ENCODE measurements at regions not wholly inside any gene's neighbourhood (a gene's known extent, or its start where the extent isn't known, plus 50 kb on each side); places are given as distances from the start of the nearest gene placed in this dataset.
"Not testable (repeated sequence)": the region's sequence is repeated elsewhere in the genome, so short reads cannot be mapped to it uniquely, and the experiment has no call there.

- Histone ChIP-seq H3K9me3 (ENCODE audit: low read depth, low read length) (peaks cover 3% of the 10 kb centered on the region), H2AFZ (ENCODE audit: low read length) (no peak overlapping the region), H3K4me3 (ENCODE audit: insufficient read depth, low read length) (no peak overlapping the region), H3K36me3 (ENCODE audit: insufficient read depth, low read length) (no peaks in the 10 kb centered on the region), H3K27me3 (ENCODE audit: insufficient read depth, low read length) (no peaks in the 10 kb centered on the region), H3K4me2 (ENCODE audit: insufficient read depth, low read length) (no peak overlapping the region), H3K4me1 (ENCODE audit: insufficient read depth, low read length) (no peaks in the 10 kb centered on the region), H3K79me2 (ENCODE audit: insufficient read depth, low read length) (no peaks in the 10 kb centered on the region), H4K20me1 (ENCODE audit: insufficient read depth, low read length) (no peaks in the 10 kb centered on the region), H3K27ac (ENCODE audit: low read depth, low read length) (no peak overlapping the region)
- no peak for TF ChIP-seq CTCF (IDR thresholded peaks at IDR 0.05; ENCODE audit: extremely low read depth, low read depth, low read length)
- DNase-seq (ENCODE audit: insufficient read length, low spot score, missing footprints), result no peak
Measured at GRCh38 chr4:59762344-59762743, 1437.8 kb upstream of the ADGRL3 start.

- Histone ChIP-seq H3K36me3 (ENCODE audit: insufficient read depth, low read length) (no peaks in the 10 kb centered on the region), H3K4me2 (ENCODE audit: insufficient read depth, low read length) (no peak overlapping the region), H2AFZ (ENCODE audit: low read length) (no peak overlapping the region), H3K27me3 (ENCODE audit: insufficient read depth, low read length) (no peaks in the 10 kb centered on the region), H4K20me1 (ENCODE audit: insufficient read depth, low read length) (no peaks in the 10 kb centered on the region), H3K9me3 (ENCODE audit: low read depth, low read length) (no peaks in the 10 kb centered on the region), H3K4me3 (ENCODE audit: insufficient read depth, low read length) (no peak overlapping the region), H3K27ac (ENCODE audit: low read depth, low read length) (no peak overlapping the region), H3K79me2 (ENCODE audit: insufficient read depth, low read length) (no peaks in the 10 kb centered on the region), H3K4me1 (ENCODE audit: insufficient read depth, low read length) (no peaks in the 10 kb centered on the region)
- DNase-seq (ENCODE audit: insufficient read length, low spot score, missing footprints), result no peak
- no peak for TF ChIP-seq CTCF (IDR thresholded peaks at IDR 0.05; ENCODE audit: extremely low read depth, low read depth, low read length)
Measured at GRCh38 chr4:59770601-59771264, 1429.4 kb upstream of the ADGRL3 start.

GRCh38 chr4:59772641-59773139 is 1427.4 kb upstream of the ADGRL3 start:
- Histone ChIP-seq H3K4me3 (ENCODE audit: insufficient read depth, low read length) (no peak overlapping the region), H2AFZ (ENCODE audit: low read length) (no peak overlapping the region), H3K79me2 (ENCODE audit: insufficient read depth, low read length) (no peaks in the 10 kb centered on the region), H3K9me3 (ENCODE audit: low read depth, low read length) (no peaks in the 10 kb centered on the region), H3K36me3 (ENCODE audit: insufficient read depth, low read length) (no peaks in the 10 kb centered on the region), H3K4me2 (ENCODE audit: insufficient read depth, low read length) (no peak overlapping the region), H3K27me3 (ENCODE audit: insufficient read depth, low read length) (no peaks in the 10 kb centered on the region), H3K27ac (ENCODE audit: low read depth, low read length) (no peak overlapping the region), H3K4me1 (ENCODE audit: insufficient read depth, low read length) (no peaks in the 10 kb centered on the region), H4K20me1 (ENCODE audit: insufficient read depth, low read length) (no peaks in the 10 kb centered on the region)
- TF ChIP-seq CTCF (IDR thresholded peaks at IDR 0.05; ENCODE audit: extremely low read depth, low read depth, low read length), result no peak
- no peak for DNase-seq (ENCODE audit: insufficient read length, low spot score, missing footprints)

DNA sequence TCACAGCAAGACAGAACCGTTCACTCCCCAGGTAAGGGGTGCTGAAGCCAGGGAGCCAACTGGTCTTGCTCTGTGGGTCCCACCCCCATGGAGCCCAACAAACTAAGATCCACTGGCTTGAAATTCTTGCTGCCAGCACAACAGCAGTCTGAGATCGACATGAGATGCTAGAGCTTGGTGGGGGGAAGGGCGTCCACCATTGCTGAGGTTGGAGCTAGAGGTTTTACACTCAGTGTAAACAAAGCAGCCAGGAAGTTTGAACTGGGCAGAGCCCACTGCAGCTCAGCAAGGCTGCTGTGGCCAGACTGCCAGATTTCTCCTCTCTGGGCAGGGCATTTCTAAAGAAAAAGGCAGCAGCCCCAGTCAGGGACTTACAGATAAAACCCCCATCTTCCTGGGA is 1419.9 kb upstream of the ADGRL3 start:
- not testable (repeated sequence) for H3K4me2 ChIP-seq (ENCODE audit: insufficient read depth, low read length); H3K4me1 ChIP-seq (ENCODE audit: insufficient read depth, low read length); H4K20me1 ChIP-seq (ENCODE audit: insufficient read depth, low read length); H3K36me3 ChIP-seq (ENCODE audit: insufficient read depth, low read length); H3K4me3 ChIP-seq (ENCODE audit: insufficient read depth, low read length); DNase-seq (ENCODE audit: insufficient read length, low spot score, missing footprints); H3K27me3 ChIP-seq (ENCODE audit: insufficient read depth, low read length); H3K27ac ChIP-seq (ENCODE audit: low read depth, low read length); H3K9me3 ChIP-seq (ENCODE audit: low read depth, low read length); H3K79me2 ChIP-seq (ENCODE audit: insufficient read depth, low read length); H2AFZ ChIP-seq (ENCODE audit: low read length)

Measured in osteoblast (primary cell).